ENCODE measurements at regions not wholly inside any gene's neighbourhood (a gene's known extent, or its start where the extent isn't known, plus 50 kb on each side); places are given as distances from the start of the nearest gene placed in this dataset.

DNA sequence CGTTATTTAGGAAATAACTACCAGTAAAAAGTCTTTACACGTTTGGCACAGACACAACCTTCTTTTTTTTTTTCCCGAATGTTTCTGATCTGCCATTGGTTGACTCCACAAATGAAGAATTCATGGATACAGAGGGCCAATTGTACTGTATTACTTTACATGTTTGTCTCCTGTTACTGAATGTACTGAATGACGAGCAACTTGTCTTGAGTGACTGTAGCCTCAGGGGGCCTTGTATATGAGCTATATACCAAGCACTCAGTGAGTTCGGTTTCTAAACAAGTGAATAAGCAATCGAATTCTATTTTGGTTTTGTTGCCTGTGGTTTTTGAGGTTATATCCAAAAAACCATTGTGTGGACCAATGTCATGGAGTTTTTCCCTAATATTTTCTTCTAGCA lies 480.0 kb upstream of the SYT1 start:
- WGBS (ENCODE audit: insufficient coverage, low lambda C conversion rate) = 90% methylated on average over 3 of the region's 6 CpGs
- DNase-seq = no peak
- Histone ChIP-seq H3K9me3 (ENCODE audit: control insufficient read depth, low read depth, low read length) (no peaks in the 10 kb centered on the region), H3K36me3 (ENCODE audit: control insufficient read depth, insufficient read depth, low read length) (no peaks in the 10 kb centered on the region), H3K4me1 (ENCODE audit: control insufficient read depth, insufficient read depth, low read length) (no peaks in the 10 kb centered on the region), H3K27ac (ENCODE audit: low read length) (no peak overlapping the region), H3K4me3 (ENCODE audit: low read length) (no peak overlapping the region), H3K27me3 (ENCODE audit: control insufficient read depth, insufficient read depth, low read length) (no peaks in the 10 kb centered on the region)

DNA sequence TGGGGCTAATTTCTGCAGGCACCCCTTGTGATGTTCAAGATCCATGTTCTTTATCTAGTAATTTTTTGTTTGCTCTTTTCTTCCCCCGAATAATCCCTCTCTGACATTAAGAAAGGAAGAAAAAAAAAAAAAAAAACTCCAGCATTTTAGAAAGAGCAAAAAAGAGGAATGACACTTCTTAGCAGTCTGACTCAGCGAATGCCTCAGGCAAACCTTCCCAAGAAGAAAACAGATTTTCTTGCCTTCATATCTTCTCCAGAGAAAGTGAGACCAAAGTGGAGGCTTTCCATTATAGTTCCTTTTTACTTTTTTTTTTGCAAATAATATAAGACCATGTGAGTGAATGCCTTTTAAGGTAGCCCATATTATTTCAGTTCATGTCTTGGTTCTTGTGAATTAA lies 479.0 kb upstream of the SYT1 start:
- H3K4me3 ChIP-seq (ENCODE audit: low read length) = no peak overlapping the region
- DNase-seq = no peak
- WGBS (ENCODE audit: insufficient coverage, low lambda C conversion rate) = 67% methylated on average over 1 of the region's 2 CpGs
- no peaks in the 10 kb centered on the region for H3K4me1 ChIP-seq (ENCODE audit: control insufficient read depth, insufficient read depth, low read length)
- H3K9me3 ChIP-seq (ENCODE audit: control insufficient read depth, low read depth, low read length) = no peaks in the 10 kb centered on the region
- no peak overlapping the region for H3K27ac ChIP-seq (ENCODE audit: low read length)
- H3K36me3 ChIP-seq (ENCODE audit: control insufficient read depth, insufficient read depth, low read length) = no peaks in the 10 kb centered on the region
- H3K27me3 ChIP-seq (ENCODE audit: control insufficient read depth, insufficient read depth, low read length) = no peaks in the 10 kb centered on the region

DNA sequence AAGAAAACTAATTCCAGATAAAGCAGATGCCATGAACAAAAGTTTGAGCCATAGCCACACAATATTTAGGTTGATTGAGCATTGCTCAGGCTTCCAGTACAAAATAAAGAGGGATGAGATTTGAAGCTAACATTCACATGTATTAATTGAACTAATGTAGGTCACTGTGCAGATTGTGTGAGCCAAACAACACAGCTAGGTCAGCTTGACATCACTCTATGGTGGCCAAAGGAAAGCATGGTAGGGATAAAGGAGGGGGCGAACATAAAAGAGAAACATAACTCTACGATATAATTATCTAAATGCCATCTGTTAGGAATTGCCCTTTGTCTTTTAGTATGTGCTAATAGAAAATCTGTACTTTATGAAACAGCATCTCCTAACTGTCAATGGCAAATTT lies 477.7 kb upstream of the SYT1 start:
- Histone ChIP-seq H3K4me3 (ENCODE audit: low read length) (no peak overlapping the region), H3K36me3 (ENCODE audit: control insufficient read depth, insufficient read depth, low read length) (no peaks in the 10 kb centered on the region), H3K27ac (ENCODE audit: low read length) (no peak overlapping the region), H3K4me1 (ENCODE audit: control insufficient read depth, insufficient read depth, low read length) (no peaks in the 10 kb centered on the region), H3K9me3 (ENCODE audit: control insufficient read depth, low read depth, low read length) (no peaks in the 10 kb centered on the region), H3K27me3 (ENCODE audit: control insufficient read depth, insufficient read depth, low read length) (no peaks in the 10 kb centered on the region)
- WGBS (ENCODE audit: insufficient coverage, low lambda C conversion rate) = no CpG with 5 or more reads among the region's 2 CpGs
- DNase-seq = no peak

DNA sequence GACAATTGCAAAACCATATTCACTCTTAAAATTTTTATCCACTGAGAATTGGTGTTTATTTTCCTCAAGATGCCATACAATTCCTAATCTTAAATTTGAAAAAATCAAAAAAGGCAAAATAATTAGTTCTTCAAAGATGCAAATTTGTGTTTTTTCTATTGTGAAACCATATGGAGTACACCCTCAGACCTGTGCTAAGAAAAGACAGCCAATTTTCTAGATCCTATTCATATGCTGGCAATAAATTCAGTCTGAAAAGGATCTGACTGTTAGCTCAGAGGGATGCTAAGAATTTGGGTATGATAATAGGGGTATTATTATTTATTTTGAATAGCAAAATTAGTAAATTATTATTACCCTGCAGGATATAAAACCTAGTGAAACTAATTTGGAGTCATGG lies 476.9 kb upstream of the SYT1 start:
- H3K27ac ChIP-seq (ENCODE audit: low read length) = no peak overlapping the region
- no peak for DNase-seq
- H3K4me3 ChIP-seq (ENCODE audit: low read length) = no peak overlapping the region
- H3K9me3 ChIP-seq (ENCODE audit: control insufficient read depth, low read depth, low read length) = no peaks in the 10 kb centered on the region
- H3K4me1 ChIP-seq (ENCODE audit: control insufficient read depth, insufficient read depth, low read length) = no peaks in the 10 kb centered on the region
- H3K36me3 ChIP-seq (ENCODE audit: control insufficient read depth, insufficient read depth, low read length) = no peaks in the 10 kb centered on the region
- no peaks in the 10 kb centered on the region for H3K27me3 ChIP-seq (ENCODE audit: control insufficient read depth, insufficient read depth, low read length)

DNA sequence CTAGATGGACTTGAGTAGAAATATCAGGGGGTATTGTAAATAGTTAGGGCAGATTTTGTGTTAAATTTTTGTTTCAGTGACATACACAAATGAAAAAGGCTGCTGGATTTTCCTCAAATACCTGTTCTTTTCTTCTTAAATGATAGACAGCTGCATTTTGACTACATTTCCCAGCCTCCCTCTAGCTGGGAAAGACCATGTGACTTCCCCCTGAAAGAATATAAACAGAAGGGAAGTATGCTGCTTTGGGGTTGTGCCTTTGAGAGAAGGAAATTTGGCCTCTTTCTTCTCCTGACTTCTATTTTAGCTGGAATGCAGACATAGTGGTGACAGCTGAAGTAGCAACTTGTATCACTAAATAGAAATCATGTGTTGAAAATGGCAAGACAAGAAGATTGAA lies 476.1 kb upstream of the SYT1 start:
- H3K4me3 ChIP-seq (ENCODE audit: low read length) = no peak overlapping the region
- no peak for DNase-seq
- no peaks in the 10 kb centered on the region for H3K4me1 ChIP-seq (ENCODE audit: control insufficient read depth, insufficient read depth, low read length)
- H3K27ac ChIP-seq (ENCODE audit: low read length) = no peak overlapping the region
- no peaks in the 10 kb centered on the region for H3K27me3 ChIP-seq (ENCODE audit: control insufficient read depth, insufficient read depth, low read length)
- H3K36me3 ChIP-seq (ENCODE audit: control insufficient read depth, insufficient read depth, low read length) = no peaks in the 10 kb centered on the region
- H3K9me3 ChIP-seq (ENCODE audit: control insufficient read depth, low read depth, low read length) = no peaks in the 10 kb centered on the region

DNA sequence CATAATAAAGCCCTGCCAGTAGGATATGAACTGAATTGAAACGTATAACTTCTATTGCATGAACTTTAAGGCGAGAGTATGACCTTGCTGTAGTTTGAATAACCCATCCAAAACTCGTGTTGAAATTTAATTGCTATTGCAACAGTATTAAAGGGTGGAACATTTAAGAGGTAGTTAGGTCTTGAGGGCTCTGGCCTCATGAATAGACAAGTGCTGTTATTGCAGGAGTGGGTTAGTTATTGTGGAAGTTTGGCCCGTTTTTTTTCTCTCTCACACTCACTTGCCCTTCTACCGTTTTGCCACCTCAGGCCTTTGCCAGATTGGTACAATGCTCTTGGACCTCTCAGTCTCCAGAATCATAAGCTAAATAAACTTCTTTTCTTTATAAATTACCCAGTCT lies 473.7 kb upstream of the SYT1 start:
- H3K36me3 ChIP-seq (ENCODE audit: control insufficient read depth, insufficient read depth, low read length) = no peaks in the 10 kb centered on the region
- WGBS (ENCODE audit: insufficient coverage, low lambda C conversion rate) = no CpG with 5 or more reads among the region's 5 CpGs

DNA sequence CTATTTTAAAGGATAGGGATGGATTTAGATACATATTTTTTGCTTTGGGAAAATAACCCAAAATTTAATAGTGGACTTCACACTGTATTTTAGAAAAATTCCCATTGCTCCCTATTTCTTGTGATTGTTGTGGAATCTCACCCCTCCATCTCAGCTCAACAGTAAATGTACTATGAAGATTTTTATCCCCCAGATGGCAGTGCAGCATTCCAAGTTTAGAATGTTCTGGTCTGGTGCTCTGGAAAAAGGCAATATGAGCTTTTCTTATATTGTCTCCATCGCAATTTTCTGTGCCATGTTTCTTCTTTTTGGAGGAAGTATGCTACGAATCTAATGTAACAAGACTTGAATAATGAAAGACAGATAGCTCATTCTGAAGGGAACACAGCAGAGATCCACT lies 471.7 kb upstream of the SYT1 start:
- no peak overlapping the region for H3K27ac ChIP-seq (ENCODE audit: low read length)
- no peak overlapping the region for H3K4me3 ChIP-seq (ENCODE audit: low read length)
- H3K9me3 ChIP-seq (ENCODE audit: control insufficient read depth, low read depth, low read length) = no peaks in the 10 kb centered on the region
- no peaks in the 10 kb centered on the region for H3K27me3 ChIP-seq (ENCODE audit: control insufficient read depth, insufficient read depth, low read length)
- no CpG with 5 or more reads among the region's 2 CpGs for whole genome bisulfite sequencing (ENCODE audit: insufficient coverage, low lambda C conversion rate)
- no peak for DNase-seq
- no peaks in the 10 kb centered on the region for H3K36me3 ChIP-seq (ENCODE audit: control insufficient read depth, insufficient read depth, low read length)
- no peaks in the 10 kb centered on the region for H3K4me1 ChIP-seq (ENCODE audit: control insufficient read depth, insufficient read depth, low read length)

More for the DNA sequence above, 473.7 kb upstream of the SYT1 start:
- no peak overlapping the region for H3K4me3 ChIP-seq (ENCODE audit: low read length)
- no peaks in the 10 kb centered on the region for H3K9me3 ChIP-seq (ENCODE audit: control insufficient read depth, low read depth, low read length)
- H3K27ac ChIP-seq (ENCODE audit: low read length) = no peak overlapping the region
- no peak for DNase-seq
- H3K27me3 ChIP-seq (ENCODE audit: control insufficient read depth, insufficient read depth, low read length) = no peaks in the 10 kb centered on the region
- H3K4me1 ChIP-seq (ENCODE audit: control insufficient read depth, insufficient read depth, low read length) = no peaks in the 10 kb centered on the region

DNA sequence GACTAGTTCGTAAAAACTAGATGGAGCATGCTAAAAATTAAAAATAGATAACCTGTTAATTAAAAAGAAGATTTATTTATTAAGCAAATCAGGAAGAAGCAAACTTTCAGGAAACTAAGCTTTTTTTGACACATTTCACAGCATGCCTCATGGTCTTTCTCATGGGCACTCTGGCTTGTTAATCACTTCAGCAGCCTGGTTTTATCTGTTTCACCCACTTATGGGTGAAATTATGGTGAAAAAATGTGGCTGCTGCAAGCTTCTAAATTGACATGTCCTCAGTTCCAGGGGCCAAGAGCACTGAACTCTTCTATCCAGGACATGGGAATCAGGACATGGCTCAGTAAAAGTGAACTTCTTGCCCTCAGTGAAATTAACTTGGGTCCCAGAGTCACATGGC lies 468.6 kb upstream of the SYT1 start:
- Histone ChIP-seq H3K27ac (ENCODE audit: low read length) (no peak overlapping the region), H3K27me3 (ENCODE audit: control insufficient read depth, insufficient read depth, low read length) (no peaks in the 10 kb centered on the region), H3K9me3 (ENCODE audit: control insufficient read depth, low read depth, low read length) (no peaks in the 10 kb centered on the region), H3K36me3 (ENCODE audit: control insufficient read depth, insufficient read depth, low read length) (no peaks in the 10 kb centered on the region), H3K4me1 (ENCODE audit: control insufficient read depth, insufficient read depth, low read length) (no peaks in the 10 kb centered on the region), H3K4me3 (ENCODE audit: low read length) (no peak overlapping the region)
- no peak for DNase-seq
- WGBS (ENCODE audit: insufficient coverage, low lambda C conversion rate) = 100% methylated on average over 1 of the region's 1 CpG

DNA sequence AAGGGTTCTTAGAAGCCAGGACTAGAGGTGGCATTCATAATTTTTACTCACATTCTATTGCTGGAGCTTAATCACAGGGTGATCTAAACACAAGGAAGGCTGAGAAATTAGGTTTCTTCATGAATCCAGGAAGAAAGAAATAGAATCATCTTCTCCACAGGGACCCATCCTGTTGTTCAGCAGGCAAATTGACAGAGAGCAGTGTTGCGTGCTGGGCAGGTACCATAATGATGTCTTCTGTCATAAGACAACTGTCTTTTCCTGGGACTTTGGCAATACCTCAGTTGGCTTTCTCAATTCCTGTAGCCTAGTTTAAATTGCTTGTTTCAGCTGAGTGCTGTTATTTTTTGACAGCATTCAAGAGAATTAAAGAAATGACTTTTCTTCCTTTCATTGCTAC lies 468.0 kb upstream of the SYT1 start:
- H3K36me3 ChIP-seq (ENCODE audit: control insufficient read depth, insufficient read depth, low read length) = no peaks in the 10 kb centered on the region
- H3K4me3 ChIP-seq (ENCODE audit: low read length) = no peak overlapping the region
- no peaks in the 10 kb centered on the region for H3K9me3 ChIP-seq (ENCODE audit: control insufficient read depth, low read depth, low read length)
- WGBS (ENCODE audit: insufficient coverage, low lambda C conversion rate) = no CpG with 5 or more reads among the region's 1 CpG
- H3K4me1 ChIP-seq (ENCODE audit: control insufficient read depth, insufficient read depth, low read length) = no peaks in the 10 kb centered on the region
- DNase-seq = no peak
- H3K27me3 ChIP-seq (ENCODE audit: control insufficient read depth, insufficient read depth, low read length) = no peaks in the 10 kb centered on the region
- H3K27ac ChIP-seq (ENCODE audit: low read length) = no peak overlapping the region

DNA sequence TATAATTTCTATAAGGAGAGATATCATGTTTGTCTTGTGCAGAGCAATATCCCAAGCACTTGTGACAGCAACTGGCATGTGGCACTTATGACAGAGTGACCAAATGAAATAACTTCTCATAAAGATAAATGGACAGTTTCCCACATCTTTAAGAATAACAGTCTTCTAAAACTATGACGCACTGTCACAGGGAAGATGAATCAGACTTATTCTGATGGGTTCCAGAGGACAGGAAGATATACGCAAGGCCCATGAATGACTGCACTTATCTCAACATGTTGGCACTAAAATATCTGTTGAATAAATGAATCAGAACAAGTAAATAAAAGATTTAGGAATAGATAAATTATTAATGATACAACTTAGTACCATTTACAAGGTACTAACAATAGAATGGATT lies 465.8 kb upstream of the SYT1 start:
- DNase-seq = no peak
- Histone ChIP-seq H3K9me3 (ENCODE audit: control insufficient read depth, low read depth, low read length) (no peaks in the 10 kb centered on the region), H3K4me3 (ENCODE audit: low read length) (no peak overlapping the region), H3K36me3 (ENCODE audit: control insufficient read depth, insufficient read depth, low read length) (no peaks in the 10 kb centered on the region), H3K27ac (ENCODE audit: low read length) (no peak overlapping the region), H3K27me3 (ENCODE audit: control insufficient read depth, insufficient read depth, low read length) (no peaks in the 10 kb centered on the region), H3K4me1 (ENCODE audit: control insufficient read depth, insufficient read depth, low read length) (no peaks in the 10 kb centered on the region)
- WGBS (ENCODE audit: insufficient coverage, low lambda C conversion rate) = no CpG with 5 or more reads among the region's 2 CpGs

DNA sequence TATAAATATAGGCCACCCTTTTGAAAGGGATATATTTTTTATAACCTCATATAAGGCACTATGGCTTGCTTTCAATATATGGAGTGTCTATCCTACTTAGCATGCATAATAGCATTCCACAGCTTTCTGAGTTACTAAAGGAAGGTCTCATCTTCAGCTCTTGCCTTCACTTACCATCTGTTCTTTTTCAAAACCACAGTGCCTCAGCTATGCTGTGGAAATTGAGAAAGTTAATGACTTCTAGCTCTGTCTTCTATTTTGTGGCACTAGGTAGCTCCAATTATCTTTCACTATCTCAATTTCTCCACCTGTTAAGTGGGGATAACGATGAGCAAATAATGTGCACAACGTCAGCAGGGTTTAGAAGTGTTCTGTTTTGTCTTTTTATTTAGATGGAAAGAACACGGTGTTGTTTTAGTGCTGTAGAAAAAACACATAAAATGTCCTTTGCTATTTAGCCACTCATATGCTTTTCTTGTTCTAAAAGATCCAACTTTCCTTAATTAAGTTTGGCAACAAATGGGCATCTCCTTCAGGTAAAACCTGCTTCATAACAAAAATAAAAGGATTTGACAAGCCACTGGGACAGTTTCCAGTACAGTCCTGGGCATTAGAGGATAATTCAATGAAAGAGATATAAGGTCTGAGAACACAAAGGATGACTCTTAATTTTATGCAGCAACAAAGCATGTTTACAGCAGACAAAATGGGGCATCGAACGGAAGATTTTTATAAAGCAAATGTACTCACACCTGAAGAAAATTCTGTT lies 462.0 kb upstream of the SYT1 start:
- Histone ChIP-seq H3K36me3 (ENCODE audit: control insufficient read depth, insufficient read depth, low read length) (no peaks in the 10 kb centered on the region), H3K4me3 (ENCODE audit: low read length) (no peak overlapping the region), H3K27ac (ENCODE audit: low read length) (no peak overlapping the region), H3K27me3 (ENCODE audit: control insufficient read depth, insufficient read depth, low read length) (no peaks in the 10 kb centered on the region), H3K9me3 (ENCODE audit: control insufficient read depth, low read depth, low read length) (no peaks in the 10 kb centered on the region), H3K4me1 (ENCODE audit: control insufficient read depth, insufficient read depth, low read length) (no peaks in the 10 kb centered on the region)
- WGBS (ENCODE audit: insufficient coverage, low lambda C conversion rate) = 80% methylated on average over 3 of the region's 5 CpGs
- no peak for DNase-seq

All from large intestine (tissue), 3 donors.